NCI-H2107 (cell line): ENCODE measurements at regions not wholly inside any gene's neighbourhood (a gene's known extent, or its start where the extent isn't known, plus 50 kb on each side); places are given as distances from the start of the nearest gene placed in this dataset.

Experiments
- DNase-seq: peaks from one replicate; lab custom pipeline; 2025; lab: John Stamatoyannopoulos, UW

GRCh38 chr9:135309763-135310125 is 169.8 kb upstream of the PPP1R26 start:
- no peak for DNase-seq

GRCh38 chr9:135310134-135310533 is 169.4 kb upstream of the PPP1R26 start:
- DNase-seq, result no peak

GRCh38 chr9:135315572-135315971 is 164.0 kb upstream of the PPP1R26 start:
- no peak for DNase-seq

- no peak for DNase-seq
Measured at GRCh38 chr9:135320331-135320730, 159.3 kb upstream of the PPP1R26 start.

GRCh38 chr9:135320943-135321342 is 158.6 kb upstream of the PPP1R26 start:
- no peak for DNase-seq

- DNase-seq, result no peak
Measured at GRCh38 chr9:135321580-135321979, 158.0 kb upstream of the PPP1R26 start.

- no peak for DNase-seq
Measured at GRCh38 chr9:135324329-135324728, 155.3 kb upstream of the PPP1R26 start.

GRCh38 chr9:135326141-135326540 is 153.4 kb upstream of the PPP1R26 start:
- DNase-seq, result no peak

- DNase-seq, result no peak
Measured at GRCh38 chr9:135326633-135327152, 152.9 kb upstream of the PPP1R26 start.

GRCh38 chr9:135328485-135329417 is 150.8 kb upstream of the PPP1R26 start:
- DNase-seq, result no peak

GRCh38 chr9:135329571-135330306 is 149.8 kb upstream of the PPP1R26 start:
- DNase-seq, result peak; percentile 63

- DNase-seq, result no peak
Measured at GRCh38 chr9:135330307-135330631, 149.3 kb upstream of the PPP1R26 start.

GRCh38 chr9:135330685-135331590 is 148.6 kb upstream of the PPP1R26 start:
- no peak for DNase-seq

GRCh38 chr9:135332516-135332915 is 147.1 kb upstream of the PPP1R26 start:
- DNase-seq, result no peak

- no peak for DNase-seq
Measured at GRCh38 chr9:135332979-135333748, 146.4 kb upstream of the PPP1R26 start.

- DNase-seq, result no peak
Measured at GRCh38 chr9:135334953-135335460, 144.6 kb upstream of the PPP1R26 start.

GRCh38 chr9:135335691-135336181 is 143.8 kb upstream of the PPP1R26 start:
- DNase-seq, result no peak

GRCh38 chr9:135336722-135337527 is 142.7 kb upstream of the PPP1R26 start:
- no peak for DNase-seq

- no peak for DNase-seq
Measured at GRCh38 chr9:135338546-135338945, 141.0 kb upstream of the PPP1R26 start.

GRCh38 chr9:135339378-135339973 is 140.1 kb upstream of the PPP1R26 start:
- DNase-seq, result no peak
